IgD-negative memory B cell (primary cell): ENCODE measurements at regions not wholly inside any gene's neighbourhood (a gene's known extent, or its start where the extent isn't known, plus 50 kb on each side); places are given as distances from the start of the nearest gene placed in this dataset.

Experiments used
- H3K27ac Mint-ChIP-seq, 3 donors: one replicate each; pipeline ENCODE4 v1.8.0; 2020 to 2022; ENCODE audit warnings: mild to moderate bottlenecking in 3 of 3, mixed read lengths in 3 of 3, moderate library complexity in 1 of 3
- H3K27me3 Mint-ChIP-seq: one replicate; pipeline ENCODE4 v1.8.0; 2021; ENCODE audit warnings: mixed read lengths
- H3K36me3 Mint-ChIP-seq: one replicate; pipeline ENCODE4 v1.8.0; 2020; ENCODE audit warnings: mild to moderate bottlenecking, mixed read lengths
- H3K4me1 Mint-ChIP-seq, 3 donors: one replicate each; pipeline ENCODE4 v1.8.0; 2020 to 2022; ENCODE audit warnings: mixed read lengths in 3 of 3, mild to moderate bottlenecking in 1 of 3
- H3K4me3 Mint-ChIP-seq, 4 donors: one replicate each; pipeline ENCODE4 v1.8.0; 2020 to 2022; ENCODE audit warnings: mild to moderate bottlenecking in 4 of 4, mixed read lengths in 4 of 4, moderate library complexity in 3 of 4
- H3K9me3 Mint-ChIP-seq, 3 donors: one replicate each; pipeline ENCODE4 v1.8.0; 2020 to 2021; ENCODE audit warnings: mixed read lengths in 3 of 3, mild to moderate bottlenecking in 1 of 3

DNA sequence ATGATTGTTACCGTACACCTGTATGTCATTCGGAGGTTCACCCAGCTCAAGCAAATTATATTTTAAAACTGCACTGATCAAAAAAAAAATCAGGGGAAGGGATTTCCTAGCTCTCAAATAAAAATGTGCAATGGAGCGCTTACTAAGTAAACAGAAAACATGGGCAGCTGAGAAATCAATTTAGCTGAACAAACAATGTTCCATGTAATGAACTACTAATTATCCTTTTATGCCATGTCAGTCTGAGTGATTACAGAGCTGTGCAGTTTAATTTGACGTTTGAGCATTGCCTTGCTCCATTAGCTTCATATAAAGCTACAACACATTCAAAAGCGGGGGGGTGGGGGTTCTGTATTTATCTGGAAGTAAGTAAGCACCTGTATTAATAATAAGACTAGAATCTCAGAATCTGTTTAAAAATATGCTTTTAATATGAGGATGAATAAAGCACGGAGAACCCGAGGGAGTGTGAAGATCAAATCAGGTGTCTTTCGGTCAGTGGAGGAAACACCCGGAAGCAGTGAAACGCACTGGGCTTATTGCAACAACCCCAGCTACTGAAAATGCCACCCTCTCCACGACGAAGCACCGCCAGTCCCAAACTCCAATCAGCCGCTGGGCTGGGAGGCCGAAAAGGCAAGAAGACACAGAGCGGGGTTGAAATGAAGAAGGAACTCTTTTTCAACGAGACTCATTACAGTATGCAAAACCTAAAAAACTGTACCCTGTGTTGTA is 196.5 kb upstream of the ATP11B start:
- no peaks in the 10 kb centered on the region for H3K36me3 Mint-ChIP-seq
- H3K4me3 Mint-ChIP-seq = no peak overlapping the region
- peaks cover 3% of the 10 kb centered on the region for H3K27me3 Mint-ChIP-seq
- no peak overlapping the region for H3K27ac Mint-ChIP-seq
- no peaks in the 10 kb centered on the region for H3K4me1 Mint-ChIP-seq
- no peaks in the 10 kb centered on the region for H3K9me3 Mint-ChIP-seq

GRCh38 chr3:182597621-182598041 is 195.7 kb upstream of the ATP11B start:
- H3K36me3 Mint-ChIP-seq = no peaks in the 10 kb centered on the region
- H3K27me3 Mint-ChIP-seq = peaks cover 3% of the 10 kb centered on the region
- H3K9me3 Mint-ChIP-seq = no peaks in the 10 kb centered on the region
- H3K4me3 Mint-ChIP-seq = no peak overlapping the region
- H3K27ac Mint-ChIP-seq = no peak overlapping the region
- no peaks in the 10 kb centered on the region for H3K4me1 Mint-ChIP-seq

DNA sequence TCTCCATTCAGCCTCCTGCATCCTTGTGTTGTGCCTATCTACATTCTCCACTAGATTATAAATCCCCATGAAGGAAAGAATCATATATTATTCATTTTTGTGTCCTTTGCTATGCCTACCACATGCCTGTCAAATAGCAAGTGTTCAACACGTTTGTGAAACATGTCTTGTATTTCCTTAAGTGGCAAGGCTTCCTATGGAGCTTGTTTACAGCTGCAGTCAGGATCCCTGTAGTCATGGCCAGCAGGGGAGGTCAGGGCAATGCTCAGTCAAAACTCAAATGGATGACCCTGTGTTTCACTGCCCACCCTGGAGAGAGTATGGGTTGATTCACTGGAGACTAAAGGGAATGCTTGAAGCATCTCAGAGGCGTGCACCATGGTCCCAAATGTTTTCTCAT is 191.7 kb upstream of the ATP11B start:
- H3K27me3 Mint-ChIP-seq = no peaks in the 10 kb centered on the region
- no peaks in the 10 kb centered on the region for H3K36me3 Mint-ChIP-seq
- H3K9me3 Mint-ChIP-seq = no peaks in the 10 kb centered on the region
- no peaks in the 10 kb centered on the region for H3K4me1 Mint-ChIP-seq
- no peak overlapping the region for H3K27ac Mint-ChIP-seq
- H3K4me3 Mint-ChIP-seq = no peak overlapping the region

- H3K36me3 Mint-ChIP-seq = no peaks in the 10 kb centered on the region
- H3K9me3 Mint-ChIP-seq = no peaks in the 10 kb centered on the region
- H3K4me3 Mint-ChIP-seq = no peak overlapping the region
- no peaks in the 10 kb centered on the region for H3K4me1 Mint-ChIP-seq
- no peak overlapping the region for H3K27ac Mint-ChIP-seq
- no peaks in the 10 kb centered on the region for H3K27me3 Mint-ChIP-seq
Measured at GRCh38 chr3:182603501-182603900, 189.8 kb upstream of the ATP11B start.

- Mint-ChIP-seq H3K27ac (no peak overlapping the region), H3K36me3 (no peaks in the 10 kb centered on the region), H3K4me1 (no peaks in the 10 kb centered on the region), H3K27me3 (no peaks in the 10 kb centered on the region), H3K9me3 (no peaks in the 10 kb centered on the region), H3K4me3 (no peak overlapping the region)
Measured at GRCh38 chr3:182605882-182606611, 187.3 kb upstream of the ATP11B start.

- no peak overlapping the region for H3K4me3 Mint-ChIP-seq
- H3K27me3 Mint-ChIP-seq = peaks cover 5% of the 10 kb centered on the region
- no peaks in the 10 kb centered on the region for H3K4me1 Mint-ChIP-seq
- H3K9me3 Mint-ChIP-seq = no peaks in the 10 kb centered on the region
- H3K36me3 Mint-ChIP-seq = no peaks in the 10 kb centered on the region
- H3K27ac Mint-ChIP-seq = no peak overlapping the region
Measured at GRCh38 chr3:182606905-182607504, 186.3 kb upstream of the ATP11B start.

DNA sequence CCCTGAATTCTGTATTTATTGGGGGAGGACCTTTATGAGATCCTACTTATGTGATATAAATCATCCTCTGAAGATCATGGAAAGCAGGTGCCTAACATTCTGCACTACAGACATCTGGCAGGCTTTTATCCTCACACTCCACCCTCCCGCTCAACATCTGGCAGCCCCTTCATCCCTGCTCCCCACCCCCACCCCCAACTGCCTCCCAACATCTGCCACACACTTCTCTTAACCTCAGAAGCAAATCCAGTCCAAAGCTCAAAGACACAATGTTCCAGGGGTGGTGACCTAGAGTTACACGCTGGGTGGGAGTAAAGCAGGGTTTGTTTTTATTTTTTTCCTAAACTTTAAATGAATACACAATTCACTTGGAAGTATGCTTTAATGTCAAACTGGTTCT is 184.5 kb upstream of the ATP11B start:
- no peaks in the 10 kb centered on the region for H3K4me1 Mint-ChIP-seq
- H3K27me3 Mint-ChIP-seq = peaks cover 5% of the 10 kb centered on the region
- H3K36me3 Mint-ChIP-seq = no peaks in the 10 kb centered on the region
- no peak overlapping the region for H3K27ac Mint-ChIP-seq
- H3K9me3 Mint-ChIP-seq = no peaks in the 10 kb centered on the region
- no peak overlapping the region for H3K4me3 Mint-ChIP-seq

DNA sequence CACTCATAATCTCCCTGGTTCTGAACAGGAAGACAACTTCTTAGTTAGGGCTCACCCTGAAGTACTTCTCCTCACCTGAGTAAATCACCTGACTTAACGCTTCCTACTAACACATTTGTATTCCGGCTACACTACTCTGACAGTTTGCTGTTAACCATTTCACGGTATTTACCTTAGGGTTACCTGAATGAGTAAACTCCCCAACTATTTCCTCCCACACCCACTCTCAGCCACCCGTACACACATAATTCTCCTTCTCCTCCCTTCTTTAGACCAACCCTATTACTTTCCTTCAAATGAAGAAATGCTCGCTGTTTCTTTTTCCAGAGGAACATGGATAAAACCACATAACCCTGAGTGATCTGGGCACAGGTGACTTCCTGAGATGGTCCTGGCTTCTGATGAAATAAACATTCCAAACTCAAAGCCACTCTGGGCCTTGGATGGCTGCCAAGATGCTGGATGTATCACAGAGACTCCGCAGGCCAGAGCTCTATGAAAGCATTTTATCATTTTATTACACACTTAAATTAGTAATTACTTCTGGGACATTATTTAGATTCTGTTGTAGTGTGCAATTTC is 183.6 kb upstream of the ATP11B start:
- Mint-ChIP-seq H3K4me1 (no peaks in the 10 kb centered on the region), H3K4me3 (no peak overlapping the region), H3K27me3 (peaks cover 5% of the 10 kb centered on the region), H3K27ac (no peak overlapping the region), H3K36me3 (no peaks in the 10 kb centered on the region), H3K9me3 (no peaks in the 10 kb centered on the region)

DNA sequence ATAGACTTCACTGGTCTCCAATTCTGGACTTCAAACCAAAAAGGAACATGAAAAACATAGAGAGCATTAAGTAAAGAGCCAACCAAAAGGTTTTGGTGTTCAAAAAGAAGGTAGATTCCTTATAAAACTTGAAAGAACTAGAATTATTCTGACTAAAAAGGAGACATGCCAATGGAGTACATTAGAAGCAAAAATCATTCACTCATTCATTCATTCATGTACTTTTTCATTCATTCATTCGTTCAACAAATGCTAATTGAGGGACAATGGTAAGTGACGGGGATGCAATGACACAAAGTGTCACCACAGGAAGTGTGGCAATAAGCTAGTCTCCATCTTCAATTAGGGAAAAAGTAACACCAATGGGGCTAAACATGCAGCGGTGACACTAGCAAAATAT is 181.0 kb upstream of the ATP11B start:
- Mint-ChIP-seq H3K36me3 (no peaks in the 10 kb centered on the region), H3K4me1 (no peaks in the 10 kb centered on the region), H3K27me3 (peaks cover 7% of the 10 kb centered on the region), H3K27ac (no peak overlapping the region), H3K9me3 (no peaks in the 10 kb centered on the region), H3K4me3 (no peak overlapping the region)

- no peaks in the 10 kb centered on the region for H3K36me3 Mint-ChIP-seq
- H3K9me3 Mint-ChIP-seq = no peaks in the 10 kb centered on the region
- H3K4me3 Mint-ChIP-seq = no peak overlapping the region
- peaks cover 7% of the 10 kb centered on the region for H3K27me3 Mint-ChIP-seq
- H3K27ac Mint-ChIP-seq = no peak overlapping the region
- H3K4me1 Mint-ChIP-seq = no peaks in the 10 kb centered on the region
Measured at GRCh38 chr3:182617500-182617899, 175.8 kb upstream of the ATP11B start.

GRCh38 chr3:182618085-182618732 is 175.1 kb upstream of the ATP11B start:
- H3K4me3 Mint-ChIP-seq = no peak overlapping the region
- no peaks in the 10 kb centered on the region for H3K4me1 Mint-ChIP-seq
- H3K36me3 Mint-ChIP-seq = no peaks in the 10 kb centered on the region
- no peak overlapping the region for H3K27ac Mint-ChIP-seq
- peaks cover 7% of the 10 kb centered on the region for H3K27me3 Mint-ChIP-seq
- no peaks in the 10 kb centered on the region for H3K9me3 Mint-ChIP-seq

GRCh38 chr3:182618981-182619591 is 174.2 kb upstream of the ATP11B start:
- H3K27me3 Mint-ChIP-seq = peaks cover 7% of the 10 kb centered on the region
- H3K4me1 Mint-ChIP-seq = no peaks in the 10 kb centered on the region
- peak overlapping the region in 1 of 4 donors; percentile 28 for H3K4me3 Mint-ChIP-seq
- H3K36me3 Mint-ChIP-seq = no peaks in the 10 kb centered on the region
- no peak overlapping the region for H3K27ac Mint-ChIP-seq
- H3K9me3 Mint-ChIP-seq = no peaks in the 10 kb centered on the region

- H3K27me3 Mint-ChIP-seq = peaks cover 9% of the 10 kb centered on the region
- H3K4me1 Mint-ChIP-seq = no peaks in the 10 kb centered on the region
- no peaks in the 10 kb centered on the region for H3K9me3 Mint-ChIP-seq
- H3K27ac Mint-ChIP-seq = no peak overlapping the region
- no peaks in the 10 kb centered on the region for H3K36me3 Mint-ChIP-seq
- H3K4me3 Mint-ChIP-seq = no peak overlapping the region
Measured at GRCh38 chr3:182620723-182621434, 172.4 kb upstream of the ATP11B start.
